ENCODE measurements at regions not wholly inside any gene's neighbourhood (a gene's known extent, or its start where the extent isn't known, plus 50 kb on each side); places are given as distances from the start of the nearest gene placed in this dataset.

- ChIA-PET CTCF (interaction anchor here (13.2 kb wide), 1 partner anchor 10 kb away, joined by 161 read pairs; no protein-coding TSS in a partner anchor), POLR2A (interaction anchor here (0.7 kb wide), 1 partner anchor 294 kb away, joined by 3 read pairs; no protein-coding TSS in a partner anchor)
- TF ChIP-seq CTCF (IDR thresholded peaks at IDR 0.05; ENCODE audit: insufficient read depth, low read length, missing control alignments): no peak
- no peak overlapping the region for H3K4me3 ChIP-seq (ENCODE audit: low read depth, low read length)
- DNase-seq (ENCODE audit: low read depth, low spot score): no peak
Measured at GRCh38 chr15:62752657-62753517, 289.7 kb upstream of the TPM1 start.

GRCh38 chr15:62753518-62754221 is 288.9 kb upstream of the TPM1 start:
- TF ChIP-seq CTCF (IDR thresholded peaks at IDR 0.05; ENCODE audit: insufficient read depth, low read length, missing control alignments): no peak
- ChIA-PET POLR2A (interaction anchor here (0.7 kb wide), 1 partner anchor 293 kb away, joined by 3 read pairs; no protein-coding TSS in a partner anchor), CTCF (interaction anchor here (13.2 kb wide), 1 partner anchor 11 kb away, joined by 161 read pairs; no protein-coding TSS in a partner anchor)
- H3K4me3 ChIP-seq (ENCODE audit: low read depth, low read length): no peak overlapping the region
- DNase-seq (ENCODE audit: low read depth, low spot score): no peak

- H3K4me3 ChIP-seq (ENCODE audit: low read depth, low read length): no peak overlapping the region
- TF ChIP-seq CTCF (IDR thresholded peaks at IDR 0.05; ENCODE audit: insufficient read depth, low read length, missing control alignments): no peak
- no peak for DNase-seq (ENCODE audit: low read depth, low spot score)
- POLR2A ChIA-PET: interaction anchor here (1.4 kb wide), 1 partner anchor 17 kb away, joined by 3 read pairs; no protein-coding TSS in a partner anchor
- CTCF ChIA-PET: interaction anchor here (0.7 to 13.2 kb wide), 4 partner anchors 12 to 365 kb away, joined by 3 to 161 read pairs (median 6); no protein-coding TSS in a partner anchor
Measured at GRCh38 chr15:62756326-62756994, 286.1 kb upstream of the TPM1 start.

GRCh38 chr15:62756995-62757360 is 285.6 kb upstream of the TPM1 start:
- H3K4me3 ChIP-seq (ENCODE audit: low read depth, low read length): no peak overlapping the region
- ChIA-PET CTCF (interaction anchor here (0.7 to 13.2 kb wide), 5 partner anchors 8 to 365 kb away, joined by 3 to 161 read pairs (median 3); no protein-coding TSS in a partner anchor), POLR2A (no interaction called here)
- DNase-seq (ENCODE audit: low read depth, low spot score): no peak
- no peak for TF ChIP-seq CTCF (IDR thresholded peaks at IDR 0.05; ENCODE audit: insufficient read depth, low read length, missing control alignments)

GRCh38 chr15:62757535-62757934 is 285.0 kb upstream of the TPM1 start:
- ChIA-PET POLR2A (interaction anchor here (1.0 to 1.7 kb wide), 4 partner anchors 10 to 286 kb away, joined by 3 to 5 read pairs (median 4); no protein-coding TSS in a partner anchor), CTCF (interaction anchor here (0.8 to 13.2 kb wide), 5 partner anchors 8 to 337 kb away, joined by 3 to 161 read pairs (median 3); no protein-coding TSS in a partner anchor)
- no peak for TF ChIP-seq CTCF (IDR thresholded peaks at IDR 0.05; ENCODE audit: insufficient read depth, low read length, missing control alignments)
- no peak overlapping the region for H3K4me3 ChIP-seq (ENCODE audit: low read depth, low read length)
- DNase-seq (ENCODE audit: low read depth, low spot score): no peak
